ENCODE measurements at regions not wholly inside any gene's neighbourhood (a gene's known extent, or its start where the extent isn't known, plus 50 kb on each side); places are given as distances from the start of the nearest gene placed in this dataset.
A peak's percentile ranks its signal among the peaks of the same experiment; 100 is the strongest.

GRCh38 chr16:73189136-73189535 is 141.2 kb upstream of the ZFHX3 start:
- Histone ChIP-seq H3K36me3 (ENCODE audit: control insufficient read depth in 4 of 4, insufficient read depth in 4 of 4, low read length in 3 of 4) (no peaks in the 10 kb centered on the region), H3K4me1 (ENCODE audit: control extremely low read depth in 1 of 4, control insufficient read depth in 4 of 4, insufficient read depth in 4 of 4, low read length in 3 of 4) (peaks cover 0 to 23% (median 14%) of the 10 kb centered on the region in 4 experiments), H3K27ac (ENCODE audit: insufficient read depth in 1 of 2, low read depth in 1 of 2, low read length in 2 of 2, poor library complexity in 1 of 2, severe bottlenecking in 2 of 2) (no peak overlapping the region), H3K4me3 (ENCODE audit: control insufficient read depth in 1 of 7, extremely low read depth in 1 of 7, insufficient read depth in 4 of 7, low read depth in 2 of 7, low read length in 6 of 7) (no peak overlapping the region), H3K9me3 (ENCODE audit: control extremely low read depth in 1 of 5, control insufficient read depth in 4 of 5, insufficient read depth in 2 of 5, low read depth in 1 of 5, low read length in 4 of 5) (peaks cover 0 to 2% (median 0%) of the 10 kb centered on the region in 5 experiments), H3K27me3 (replicated peaks in 2 of 5; ENCODE audit: control insufficient read depth in 4 of 5, insufficient read depth in 5 of 5, low read length in 4 of 5) (no peaks in the 10 kb centered on the region)
- POLR2A ChIA-PET: no interaction called here
- 96% methylated on average over 13 of the region's 13 CpGs for WGBS (ENCODE audit: insufficient coverage)
- no peak for DNase-seq
- CTCF ChIA-PET: interaction anchor here (1.3 to 1.4 kb wide), 2 partner anchors 15 to 19 kb away, joined by 3 to 4 read pairs; no protein-coding TSS in a partner anchor

GRCh38 chr16:73186752-73187601 is 139.0 kb upstream of the ZFHX3 start:
- peaks cover 0 to 2% (median 0%) of the 10 kb centered on the region in 5 experiments for H3K9me3 ChIP-seq (ENCODE audit: control extremely low read depth in 1 of 5, control insufficient read depth in 4 of 5, insufficient read depth in 2 of 5, low read depth in 1 of 5, low read length in 4 of 5)
- H3K36me3 ChIP-seq (ENCODE audit: control insufficient read depth in 4 of 4, insufficient read depth in 4 of 4, low read length in 3 of 4): no peaks in the 10 kb centered on the region
- DNase-seq: peak in 2 of 3 donors; percentile 58 to 67
- no peak overlapping the region for H3K4me3 ChIP-seq (ENCODE audit: control insufficient read depth in 1 of 7, extremely low read depth in 1 of 7, insufficient read depth in 4 of 7, low read depth in 2 of 7, low read length in 6 of 7)
- H3K27me3 ChIP-seq (replicated peaks in 2 of 5; ENCODE audit: control insufficient read depth in 4 of 5, insufficient read depth in 5 of 5, low read length in 4 of 5): no peaks in the 10 kb centered on the region
- WGBS (ENCODE audit: insufficient coverage): no CpG with 5 or more reads among the region's 4 CpGs
- ChIA-PET CTCF (interaction anchor here (0.8 to 1.5 kb wide), 4 partner anchors 9 to 90 kb away, joined by 3 read pairs; no protein-coding TSS in a partner anchor), POLR2A (interaction anchor here (0.6 kb wide), 2 partner anchors 53 to 358 kb away, joined by 3 read pairs; no protein-coding TSS in a partner anchor)
- peaks cover 0 to 22% (median 14%) of the 10 kb centered on the region in 4 experiments for H3K4me1 ChIP-seq (ENCODE audit: control extremely low read depth in 1 of 4, control insufficient read depth in 4 of 4, insufficient read depth in 4 of 4, low read length in 3 of 4)
- no peak overlapping the region for H3K27ac ChIP-seq (ENCODE audit: insufficient read depth in 1 of 2, low read depth in 1 of 2, low read length in 2 of 2, poor library complexity in 1 of 2, severe bottlenecking in 2 of 2)

GRCh38 chr16:73185737-73186136 is 137.8 kb upstream of the ZFHX3 start:
- CTCF ChIA-PET: interaction anchor here (0.6 to 1.1 kb wide), 2 partner anchors 19 to 206 kb away, joined by 3 read pairs; no protein-coding TSS in a partner anchor
- H3K36me3 ChIP-seq (ENCODE audit: control insufficient read depth in 4 of 4, insufficient read depth in 4 of 4, low read length in 3 of 4): no peaks in the 10 kb centered on the region
- no peaks in the 10 kb centered on the region for H3K9me3 ChIP-seq (ENCODE audit: control extremely low read depth in 1 of 5, control insufficient read depth in 4 of 5, insufficient read depth in 2 of 5, low read depth in 1 of 5, low read length in 4 of 5)
- H3K4me3 ChIP-seq (ENCODE audit: control insufficient read depth in 1 of 7, extremely low read depth in 1 of 7, insufficient read depth in 4 of 7, low read depth in 2 of 7, low read length in 6 of 7): no peak overlapping the region
- WGBS (ENCODE audit: insufficient coverage): 92% methylated on average over 10 of the region's 11 CpGs
- peaks cover 0 to 10% (median 8%) of the 10 kb centered on the region in 4 experiments for H3K4me1 ChIP-seq (ENCODE audit: control extremely low read depth in 1 of 4, control insufficient read depth in 4 of 4, insufficient read depth in 4 of 4, low read length in 3 of 4)
- DNase-seq: no peak
- H3K27me3 ChIP-seq (replicated peaks in 2 of 5; ENCODE audit: control insufficient read depth in 4 of 5, insufficient read depth in 5 of 5, low read length in 4 of 5): no peaks in the 10 kb centered on the region
- POLR2A ChIA-PET: no interaction called here
- no peak overlapping the region for H3K27ac ChIP-seq (ENCODE audit: insufficient read depth in 1 of 2, low read depth in 1 of 2, low read length in 2 of 2, poor library complexity in 1 of 2, severe bottlenecking in 2 of 2)

- no peak for DNase-seq
- POLR2A ChIA-PET: no interaction called here
These were observed 135.7 kb upstream of the ZFHX3 start for GRCh38 chr16:73183611-73184092.

GRCh38 chr16:73179705-73180331 is 131.9 kb upstream of the ZFHX3 start:
- H3K4me1 ChIP-seq (ENCODE audit: control extremely low read depth in 1 of 4, control insufficient read depth in 4 of 4, insufficient read depth in 4 of 4, low read length in 3 of 4): no peaks in the 10 kb centered on the region
- H3K27me3 ChIP-seq (replicated peaks in 2 of 5; ENCODE audit: control insufficient read depth in 4 of 5, insufficient read depth in 5 of 5, low read length in 4 of 5): no peaks in the 10 kb centered on the region
- POLR2A ChIA-PET: interaction anchor here (1.7 kb wide), 1 partner anchor 13 kb away, joined by 5 read pairs; no protein-coding TSS in a partner anchor
- CTCF ChIA-PET: interaction anchor here (4.5 kb wide), 1 partner anchor 12 kb away, joined by 22 read pairs; no protein-coding TSS in a partner anchor
- H3K36me3 ChIP-seq (ENCODE audit: control insufficient read depth in 4 of 4, insufficient read depth in 4 of 4, low read length in 3 of 4): no peaks in the 10 kb centered on the region
- no peaks in the 10 kb centered on the region for H3K9me3 ChIP-seq (ENCODE audit: control extremely low read depth in 1 of 5, control insufficient read depth in 4 of 5, insufficient read depth in 2 of 5, low read depth in 1 of 5, low read length in 4 of 5)
- no peak overlapping the region for H3K27ac ChIP-seq (ENCODE audit: insufficient read depth in 1 of 2, low read depth in 1 of 2, low read length in 2 of 2, poor library complexity in 1 of 2, severe bottlenecking in 2 of 2)
- WGBS (ENCODE audit: insufficient coverage): 97% methylated on average over 9 of the region's 12 CpGs
- H3K4me3 ChIP-seq (ENCODE audit: control insufficient read depth in 1 of 7, extremely low read depth in 1 of 7, insufficient read depth in 4 of 7, low read depth in 2 of 7, low read length in 6 of 7): no peak overlapping the region
- DNase-seq: no peak

More at GRCh38 chr16:73183611-73184092, 135.7 kb upstream of the ZFHX3 start:
- Histone ChIP-seq H3K36me3 (ENCODE audit: control insufficient read depth in 4 of 4, insufficient read depth in 4 of 4, low read length in 3 of 4) (no peaks in the 10 kb centered on the region), H3K4me3 (ENCODE audit: control insufficient read depth in 1 of 7, extremely low read depth in 1 of 7, insufficient read depth in 4 of 7, low read depth in 2 of 7, low read length in 6 of 7) (no peak overlapping the region), H3K9me3 (ENCODE audit: control extremely low read depth in 1 of 5, control insufficient read depth in 4 of 5, insufficient read depth in 2 of 5, low read depth in 1 of 5, low read length in 4 of 5) (no peaks in the 10 kb centered on the region), H3K27ac (ENCODE audit: insufficient read depth in 1 of 2, low read depth in 1 of 2, low read length in 2 of 2, poor library complexity in 1 of 2, severe bottlenecking in 2 of 2) (no peak overlapping the region), H3K4me1 (ENCODE audit: control extremely low read depth in 1 of 4, control insufficient read depth in 4 of 4, insufficient read depth in 4 of 4, low read length in 3 of 4) (peaks cover 0 to 10% (median 8%) of the 10 kb centered on the region in 4 experiments), H3K27me3 (replicated peaks in 2 of 5; ENCODE audit: control insufficient read depth in 4 of 5, insufficient read depth in 5 of 5, low read length in 4 of 5) (no peaks in the 10 kb centered on the region)
- 92% methylated on average over 17 of the region's 17 CpGs for WGBS (ENCODE audit: insufficient coverage)
- CTCF ChIA-PET: no interaction called here

- Histone ChIP-seq H3K9me3 (ENCODE audit: control extremely low read depth in 1 of 5, control insufficient read depth in 4 of 5, insufficient read depth in 2 of 5, low read depth in 1 of 5, low read length in 4 of 5) (no peaks in the 10 kb centered on the region), H3K27ac (ENCODE audit: insufficient read depth in 1 of 2, low read depth in 1 of 2, low read length in 2 of 2, poor library complexity in 1 of 2, severe bottlenecking in 2 of 2) (no peak overlapping the region), H3K27me3 (replicated peaks in 2 of 5; ENCODE audit: control insufficient read depth in 4 of 5, insufficient read depth in 5 of 5, low read length in 4 of 5) (no peaks in the 10 kb centered on the region), H3K4me1 (ENCODE audit: control extremely low read depth in 1 of 4, control insufficient read depth in 4 of 4, insufficient read depth in 4 of 4, low read length in 3 of 4) (peaks cover 0 to 3% (median 1%) of the 10 kb centered on the region in 4 experiments), H3K36me3 (ENCODE audit: control insufficient read depth in 4 of 4, insufficient read depth in 4 of 4, low read length in 3 of 4) (no peaks in the 10 kb centered on the region), H3K4me3 (ENCODE audit: control insufficient read depth in 1 of 7, extremely low read depth in 1 of 7, insufficient read depth in 4 of 7, low read depth in 2 of 7, low read length in 6 of 7) (no peak overlapping the region)
- 91% methylated on average over 6 of the region's 8 CpGs for WGBS (ENCODE audit: insufficient coverage)
- POLR2A ChIA-PET: no interaction called here
- CTCF ChIA-PET: interaction anchor here (0.7 to 4.5 kb wide), 4 partner anchors 10 to 18 kb away, joined by 3 to 22 read pairs (median 3); no protein-coding TSS in a partner anchor
- no peak for DNase-seq
These were observed 129.9 kb upstream of the ZFHX3 start for GRCh38 chr16:73177729-73178295.

Data from common myeloid progenitor, CD34-positive (primary cell).